Activated CD4-positive, CD25-positive, alpha-beta regulatory T cell treated with anti-CD3 and anti-CD28 coated beads, Interleukin-2, amount 50 U/mL, for 24 hours (primary cell): ENCODE measurements at regions not wholly inside any gene's neighbourhood (a gene's known extent, or its start where the extent isn't known, plus 50 kb on each side); places are given as distances from the start of the nearest gene placed in this dataset.

Experiments
- ATAC-seq, 2 donors: fragments of 150-1000 bp; cut with Tn5 transposase; one replicate each; pipeline ENCODE4 v1.10.0; 2021; ENCODE audit warnings: mild to moderate bottlenecking in 1 of 2, moderate library complexity in 1 of 2

- ATAC-seq, result peak; percentile 29 to 52
These were observed 387.0 kb upstream of the DMAC1 start for GRCh38 chr9:8186560-8186959.

- ATAC-seq, result no peak
These were observed 384.0 kb upstream of the DMAC1 start for GRCh38 chr9:8183618-8184017.

- no peak for ATAC-seq
These were observed 379.9 kb upstream of the DMAC1 start for GRCh38 chr9:8179381-8180053.

- no peak for ATAC-seq
These were observed 372.4 kb upstream of the DMAC1 start for GRCh38 chr9:8172000-8172399.

- ATAC-seq, result no peak
These were observed 369.4 kb upstream of the DMAC1 start for GRCh38 chr9:8168916-8169438.

GRCh38 chr9:8160787-8161186 lies 361.2 kb upstream of the DMAC1 start:
- ATAC-seq, result no peak

- no peak for ATAC-seq
These were observed 359.0 kb upstream of the DMAC1 start for GRCh38 chr9:8158574-8158973.

- ATAC-seq, result no peak
These were observed 358.2 kb upstream of the DMAC1 start for GRCh38 chr9:8157683-8158324.

GRCh38 chr9:8156346-8156745 lies 356.8 kb upstream of the DMAC1 start:
- no peak for ATAC-seq

- no peak for ATAC-seq
These were observed 356.1 kb upstream of the DMAC1 start for GRCh38 chr9:8155706-8156105.

- no peak for ATAC-seq
These were observed 344.1 kb upstream of the DMAC1 start for GRCh38 chr9:8143677-8144076.

GRCh38 chr9:8140557-8140956 lies 341.0 kb upstream of the DMAC1 start:
- no peak for ATAC-seq

GRCh38 chr9:8139756-8140155 lies 340.2 kb upstream of the DMAC1 start:
- no peak for ATAC-seq

- no peak for ATAC-seq
These were observed 336.9 kb upstream of the DMAC1 start for GRCh38 chr9:8136477-8136876.

- ATAC-seq, result no peak
These were observed 335.1 kb upstream of the DMAC1 start for GRCh38 chr9:8134635-8135034.

GRCh38 chr9:8133606-8134005 lies 334.0 kb upstream of the DMAC1 start:
- ATAC-seq, result no peak

GRCh38 chr9:8115570-8115969 lies 316.0 kb upstream of the DMAC1 start:
- no peak for ATAC-seq

- no peak for ATAC-seq
These were observed 315.2 kb upstream of the DMAC1 start for GRCh38 chr9:8114826-8115225.

- no peak for ATAC-seq
These were observed 306.8 kb upstream of the DMAC1 start for GRCh38 chr9:8106362-8106761.

GRCh38 chr9:8101607-8102006 lies 302.0 kb upstream of the DMAC1 start:
- ATAC-seq, result no peak

- no peak for ATAC-seq
These were observed 296.5 kb upstream of the DMAC1 start for GRCh38 chr9:8096091-8096490.

GRCh38 chr9:8095672-8096086 lies 296.1 kb upstream of the DMAC1 start:
- no peak for ATAC-seq

GRCh38 chr9:8088477-8088876 lies 288.9 kb upstream of the DMAC1 start:
- ATAC-seq, result no peak

- ATAC-seq, result no peak
These were observed 286.4 kb upstream of the DMAC1 start for GRCh38 chr9:8085986-8086385.
